Stimulated activated CD8-positive, alpha-beta memory T cell treated with anti-CD3 and anti-CD28 coated beads, Interleukin-15, amount 100 ng/mL, for 48 hours (primary cell): ENCODE measurements at regions not wholly inside any gene's neighbourhood (a gene's known extent, or its start where the extent isn't known, plus 50 kb on each side); places are given as distances from the start of the nearest gene placed in this dataset.

Source experiments
- DNase-seq, 2 donors: peaks; one replicate each; pipeline ENCODE4 v3.0.0-alpha.2; 2020; ENCODE audit warnings: low read depth in 2 of 2

- no peak for DNase-seq
Observed at GRCh38 chr14:30299915-30300314, 259.0 kb upstream of the G2E3 start.

GRCh38 chr14:30303350-30303749 lies 255.6 kb upstream of the G2E3 start:
- no peak for DNase-seq

GRCh38 chr14:30305346-30305745 lies 253.6 kb upstream of the G2E3 start:
- no peak for DNase-seq

- DNase-seq: no peak
Observed at GRCh38 chr14:30309405-30309804, 249.6 kb upstream of the G2E3 start.

GRCh38 chr14:30312214-30312613 lies 246.7 kb upstream of the G2E3 start:
- DNase-seq: no peak

GRCh38 chr14:30317729-30318128 lies 241.2 kb upstream of the G2E3 start:
- no peak for DNase-seq

- DNase-seq: no peak
Observed at GRCh38 chr14:30322819-30323218, 236.1 kb upstream of the G2E3 start.

GRCh38 chr14:30330033-30330432 lies 228.9 kb upstream of the G2E3 start:
- DNase-seq: no peak

- DNase-seq: no peak
Observed at GRCh38 chr14:30330445-30330844, 228.5 kb upstream of the G2E3 start.

- no peak for DNase-seq
Observed at GRCh38 chr14:30331030-30331429, 227.9 kb upstream of the G2E3 start.

GRCh38 chr14:30332374-30332773 lies 226.6 kb upstream of the G2E3 start:
- no peak for DNase-seq

GRCh38 chr14:30333934-30334333 lies 225.0 kb upstream of the G2E3 start:
- DNase-seq: no peak

GRCh38 chr14:30337456-30337855 lies 221.5 kb upstream of the G2E3 start:
- no peak for DNase-seq

- no peak for DNase-seq
Observed at GRCh38 chr14:30339311-30339901, 219.6 kb upstream of the G2E3 start.

GRCh38 chr14:30340495-30340894 lies 218.5 kb upstream of the G2E3 start:
- no peak for DNase-seq

GRCh38 chr14:30345511-30345910 lies 213.4 kb upstream of the G2E3 start:
- DNase-seq: no peak

GRCh38 chr14:30348445-30348844 lies 210.5 kb upstream of the G2E3 start:
- no peak for DNase-seq

- DNase-seq: no peak
Observed at GRCh38 chr14:30349520-30349919, 209.4 kb upstream of the G2E3 start.

GRCh38 chr14:30354439-30354838 lies 204.5 kb upstream of the G2E3 start:
- no peak for DNase-seq

GRCh38 chr14:30355431-30355913 lies 203.5 kb upstream of the G2E3 start:
- DNase-seq: peak in 1 of 2 donors; percentile 6

GRCh38 chr14:30356438-30357202 lies 202.3 kb upstream of the G2E3 start:
- no peak for DNase-seq

- DNase-seq: no peak
Observed at GRCh38 chr14:30357791-30358190, 201.2 kb upstream of the G2E3 start.
